T-helper 2 cell (primary cell): ENCODE measurements at regions not wholly inside any gene's neighbourhood (a gene's known extent, or its start where the extent isn't known, plus 50 kb on each side); places are given as distances from the start of the nearest gene placed in this dataset.
"Not testable (repeated sequence)": the region's sequence is repeated elsewhere in the genome, so short reads cannot be mapped to it uniquely, and the experiment has no call there.

ENCODE experiments used
- DNase-seq, 5 experiments: peaks; one replicate each; pipeline versions ENCODE4 v3.0.0 to v3.0.0-alpha.2; 2012 to 2022

DNA sequence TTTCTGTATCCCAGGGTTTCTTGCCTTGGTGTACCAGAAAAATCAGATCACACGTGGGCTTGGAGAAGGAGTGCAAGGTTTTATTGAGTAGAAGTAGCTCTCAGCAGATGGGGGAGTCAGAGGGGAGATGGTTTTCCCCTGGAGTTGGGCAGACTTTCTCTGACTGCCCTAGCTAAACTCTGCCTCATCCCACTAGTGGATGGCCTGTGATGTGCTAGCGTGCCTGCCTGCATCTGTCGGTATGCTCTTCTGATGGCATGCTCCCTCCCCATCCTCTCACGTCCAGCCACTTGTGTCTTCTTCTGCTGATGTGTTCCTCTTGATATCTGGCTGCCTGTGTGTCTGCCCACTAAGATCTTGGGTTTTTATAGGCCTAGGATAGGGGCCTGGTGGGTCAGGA is 616.1 kb upstream of the RGMB start:
- no peak for DNase-seq

DNA sequence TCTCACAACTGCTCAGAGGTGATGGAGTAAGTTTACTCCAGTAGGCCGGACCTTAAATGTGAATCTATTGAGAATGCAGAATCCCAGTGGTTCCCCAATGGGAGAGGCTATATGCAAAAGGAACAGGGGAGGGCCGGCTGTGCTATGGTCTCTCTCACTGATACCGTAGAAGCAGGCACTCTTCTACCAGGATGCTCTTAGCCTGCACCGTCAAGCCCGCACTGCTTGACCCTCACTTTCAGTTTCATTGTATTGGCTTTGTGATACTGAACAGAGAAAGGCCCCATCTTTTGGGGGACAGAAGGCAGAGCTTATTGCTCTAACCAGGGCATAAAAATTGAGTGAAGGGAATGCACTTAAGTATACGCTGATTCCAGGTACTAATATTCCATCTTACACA is 615.0 kb upstream of the RGMB start:
- no peak for DNase-seq

DNA sequence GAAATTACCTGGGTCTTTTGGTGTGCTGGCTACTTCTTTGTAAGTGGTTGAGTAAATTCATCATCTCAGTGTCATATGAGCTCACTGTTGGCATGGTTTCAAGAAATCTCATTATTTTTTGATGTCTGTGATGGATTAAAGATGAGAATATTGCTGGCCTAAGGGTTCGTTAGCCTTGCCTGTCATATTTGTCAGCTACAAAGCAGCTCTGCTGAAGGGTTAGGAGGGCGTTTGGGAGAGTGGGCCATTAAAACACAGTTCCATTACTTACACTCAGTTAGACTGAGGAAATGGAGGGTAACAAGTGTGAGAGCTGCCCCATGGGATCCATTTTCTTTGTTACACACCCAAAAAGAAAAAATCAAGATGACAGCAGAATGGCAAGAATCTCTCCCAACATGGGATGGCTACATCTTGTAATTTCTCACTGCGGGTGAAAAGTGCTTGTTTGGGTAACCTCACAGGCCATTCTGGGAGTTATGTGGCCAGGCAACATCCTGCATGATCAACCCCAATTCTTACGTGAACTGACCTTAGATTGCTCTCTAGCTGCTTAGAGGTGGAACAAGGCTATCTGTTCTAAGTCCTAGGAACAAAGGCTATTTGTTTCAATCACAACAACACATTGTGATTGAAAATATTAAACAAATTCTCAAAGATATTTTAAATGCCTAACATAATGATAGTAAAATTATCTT is 609.5 kb upstream of the RGMB start:
- no peak for DNase-seq

DNA sequence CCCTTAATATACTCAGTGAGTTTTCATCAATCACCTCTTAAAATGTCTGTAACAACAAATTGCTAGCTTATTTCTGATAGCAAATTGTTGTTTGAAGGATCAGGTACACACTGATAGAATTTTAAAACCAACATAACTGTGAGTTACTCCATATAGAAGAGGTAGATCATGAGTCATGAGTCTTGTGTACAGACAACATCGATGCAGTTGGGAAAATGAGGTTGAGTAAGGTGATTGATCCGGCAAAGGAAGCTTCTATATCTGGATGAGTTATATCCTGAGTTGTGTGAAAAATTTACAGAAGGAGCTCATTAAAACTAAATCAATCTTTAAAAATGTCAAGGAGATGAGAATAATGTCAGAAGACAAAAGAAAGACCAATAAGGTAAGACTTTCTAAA is 604.6 kb upstream of the RGMB start:
- DNase-seq, result no peak

DNA sequence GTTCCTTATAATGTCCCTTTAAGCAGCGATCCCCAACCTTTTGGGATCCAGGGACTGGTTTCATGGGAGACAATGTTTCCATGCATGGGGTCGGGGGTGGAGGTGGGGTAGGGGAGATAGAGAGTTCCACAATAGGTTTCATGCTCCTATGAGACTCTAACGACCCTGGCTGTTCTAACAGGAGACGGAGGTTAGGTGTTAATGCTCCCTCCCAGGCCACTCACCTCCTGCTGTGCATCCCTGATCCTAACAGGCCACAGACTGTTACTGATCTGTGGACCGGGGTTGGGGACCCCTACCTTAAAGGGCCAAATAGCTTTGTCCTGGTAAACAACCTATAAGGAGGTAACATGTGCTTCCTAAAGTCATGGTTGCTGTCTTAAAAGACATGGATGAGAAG is 602.5 kb upstream of the RGMB start:
- DNase-seq, result no peak

DNA sequence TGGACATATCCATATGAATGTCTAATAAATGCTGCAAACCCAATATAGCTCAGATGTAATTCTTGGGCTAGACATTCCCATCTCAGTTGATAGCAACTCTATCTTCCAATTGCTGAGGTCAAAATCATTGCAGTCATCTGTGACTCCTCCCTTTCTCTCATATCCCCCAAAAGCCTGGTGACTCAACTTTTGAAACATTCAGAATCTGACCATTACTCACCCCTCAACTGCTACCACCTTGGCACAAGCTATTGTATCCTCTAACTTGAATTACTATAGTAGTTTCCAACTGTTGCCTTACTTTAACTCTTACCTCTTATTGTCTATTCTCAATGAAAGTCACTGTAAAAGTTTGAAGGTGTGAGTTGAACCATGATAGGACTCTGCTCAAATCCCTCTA is 600.1 kb upstream of the RGMB start:
- DNase-seq, result no peak

DNA sequence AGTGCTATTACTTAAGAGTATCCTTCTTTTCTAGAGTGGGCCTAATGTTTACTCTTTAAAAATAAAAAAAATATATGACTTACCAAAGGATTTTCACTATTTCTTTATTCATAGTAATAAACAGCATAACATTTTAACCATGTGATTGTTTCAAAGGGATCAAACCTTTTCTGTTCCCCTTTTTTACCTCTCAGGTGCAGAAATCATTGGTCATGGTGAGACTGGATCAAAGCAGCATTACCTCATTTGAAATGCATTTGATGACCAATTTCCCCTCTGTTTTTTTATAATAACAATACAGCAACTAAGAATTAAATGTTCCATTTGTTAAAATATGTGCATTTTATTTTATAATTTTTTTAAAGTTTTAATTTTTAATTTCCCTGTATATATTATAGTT is 598.0 kb upstream of the RGMB start:
- no peak for DNase-seq

DNA sequence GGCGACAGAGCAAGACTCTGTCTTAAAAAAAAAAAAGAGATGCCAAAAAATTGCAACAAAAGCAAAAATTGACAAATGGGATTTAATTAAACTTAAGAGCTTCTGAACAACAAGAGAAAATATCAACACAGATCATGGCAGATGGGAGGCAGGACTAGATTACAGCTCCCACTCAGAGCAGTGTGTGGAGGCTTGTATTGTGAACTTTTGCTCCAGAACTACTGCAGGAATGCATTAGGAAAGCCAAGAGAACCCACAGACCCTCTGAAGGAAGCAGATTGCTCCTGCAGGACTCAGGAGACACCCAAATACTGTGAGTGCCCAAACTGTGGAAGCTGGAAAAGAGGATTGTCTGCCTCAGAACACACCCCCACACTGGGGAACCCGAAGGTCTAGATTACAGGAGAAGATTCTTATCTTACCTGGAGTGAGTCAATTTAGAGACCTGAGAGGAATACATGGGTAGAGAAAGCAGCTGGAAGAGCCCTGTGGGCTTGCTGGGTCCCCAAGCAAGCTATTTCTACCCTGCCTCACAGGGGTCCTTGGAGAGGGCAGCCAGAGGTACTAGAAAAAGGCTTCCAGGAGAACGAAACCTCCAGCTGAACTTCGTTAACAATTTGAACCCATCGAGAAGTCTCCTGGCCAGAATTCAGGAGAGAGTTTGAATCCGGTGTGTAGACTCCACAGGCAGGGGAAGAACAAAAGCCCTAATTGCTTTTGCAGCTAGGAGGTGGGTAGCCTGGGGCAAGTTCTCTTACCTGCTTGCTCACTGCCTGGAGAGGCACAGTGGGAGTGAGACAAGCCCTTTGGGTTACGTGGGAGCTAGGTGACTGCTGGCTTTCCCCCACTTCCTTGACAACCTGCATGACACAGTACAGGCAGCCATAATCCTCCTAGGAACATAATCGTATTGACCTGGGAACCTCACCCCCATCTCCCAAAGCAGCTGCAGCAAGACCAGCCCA is 593.4 kb upstream of the RGMB start:
- no peak for DNase-seq

DNA sequence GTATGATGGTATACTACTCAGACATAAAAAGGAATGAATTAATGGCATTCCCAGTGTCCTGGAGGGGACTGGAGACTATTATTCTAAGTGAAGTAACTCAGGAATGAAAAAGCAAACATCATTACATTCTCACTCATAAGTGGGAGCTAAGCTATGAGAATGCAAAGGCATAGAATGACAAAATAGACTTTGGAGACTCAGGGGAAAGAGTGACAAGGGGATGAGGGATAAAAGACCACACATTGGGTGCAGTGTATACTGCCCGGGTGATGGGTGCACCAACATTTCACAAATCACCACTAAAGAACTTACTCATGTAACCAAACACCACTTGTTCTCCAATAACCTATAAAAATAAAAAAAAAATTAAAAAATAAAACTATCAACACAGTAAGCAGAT is 587.3 kb upstream of the RGMB start:
- DNase-seq, result no peak

DNA sequence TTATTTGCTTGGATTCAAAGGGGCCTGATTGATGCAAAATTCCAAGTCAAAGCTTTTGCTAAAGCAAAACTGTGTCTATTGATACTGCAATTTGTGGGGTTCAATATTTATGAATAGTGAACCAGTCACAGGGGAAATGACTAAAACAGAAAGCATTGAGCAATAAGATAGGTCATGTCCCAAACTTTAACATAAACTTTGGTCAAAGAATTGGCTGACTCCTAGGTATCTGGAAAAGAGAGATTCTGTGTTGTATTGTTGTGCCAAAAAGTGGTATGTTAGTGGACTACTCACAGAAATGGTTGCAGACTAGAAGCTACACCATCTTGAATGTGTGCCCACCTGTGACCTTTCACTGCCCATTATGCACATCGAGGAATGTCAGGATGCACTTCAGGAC is 585.5 kb upstream of the RGMB start:
- DNase-seq, result no peak

DNA sequence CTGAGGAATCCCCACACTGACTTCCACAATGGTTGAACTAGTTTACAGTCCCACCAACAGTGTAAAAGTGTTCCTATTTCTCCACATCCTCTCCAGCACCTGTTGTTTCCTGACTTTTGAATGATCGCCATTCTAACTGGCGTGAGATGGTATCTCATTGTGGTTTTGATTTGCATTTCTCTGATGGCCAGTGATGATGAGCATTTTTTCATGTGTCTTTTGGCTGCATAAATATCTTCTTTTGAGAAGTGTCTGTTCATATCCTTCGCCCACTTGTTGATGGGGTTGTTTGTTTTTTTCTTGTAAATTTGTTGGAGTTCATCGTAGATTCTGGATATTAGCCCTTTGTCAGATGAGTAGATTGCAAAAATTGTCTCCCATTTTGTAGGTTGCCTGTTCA is 583.1 kb upstream of the RGMB start:
- not testable (repeated sequence) for DNase-seq

DNA sequence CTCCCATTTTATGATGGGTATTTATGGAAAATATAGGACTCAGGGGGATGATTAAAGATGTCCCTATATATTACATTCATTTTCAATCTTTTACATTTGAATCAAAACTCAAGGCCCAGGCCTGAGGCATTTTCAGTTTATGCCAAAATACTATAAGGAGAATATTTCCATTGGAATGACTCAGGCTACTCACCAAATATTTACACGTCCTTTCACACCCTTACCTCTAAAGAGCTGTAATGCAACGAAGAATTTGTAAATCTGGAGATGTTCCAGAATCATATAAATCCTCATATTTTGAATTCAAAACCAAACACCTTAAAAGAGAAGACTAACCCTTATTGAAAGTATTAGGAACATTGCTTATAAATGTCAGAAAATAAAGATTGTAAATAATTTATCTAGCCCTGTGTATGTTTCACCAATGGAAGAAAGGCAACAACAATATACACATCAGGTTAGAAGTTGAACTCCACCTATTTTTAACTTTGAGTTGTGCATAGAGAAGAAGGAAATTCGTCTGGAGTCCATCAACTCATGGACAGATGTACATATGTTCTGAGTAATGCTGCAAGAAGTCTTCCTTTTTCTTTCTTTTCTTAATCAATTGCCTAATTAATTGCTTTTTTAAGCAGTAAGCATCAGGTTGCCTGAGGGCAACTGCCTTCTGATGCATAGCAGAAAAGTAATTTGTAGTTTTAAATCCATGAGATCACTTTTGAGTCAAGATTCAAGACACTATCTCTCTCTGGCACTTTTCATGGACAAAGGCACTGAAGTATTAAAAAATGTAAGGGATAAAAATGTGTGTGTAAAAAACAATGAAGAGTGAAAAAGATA is 579.3 kb upstream of the RGMB start:
- no peak for DNase-seq

DNA sequence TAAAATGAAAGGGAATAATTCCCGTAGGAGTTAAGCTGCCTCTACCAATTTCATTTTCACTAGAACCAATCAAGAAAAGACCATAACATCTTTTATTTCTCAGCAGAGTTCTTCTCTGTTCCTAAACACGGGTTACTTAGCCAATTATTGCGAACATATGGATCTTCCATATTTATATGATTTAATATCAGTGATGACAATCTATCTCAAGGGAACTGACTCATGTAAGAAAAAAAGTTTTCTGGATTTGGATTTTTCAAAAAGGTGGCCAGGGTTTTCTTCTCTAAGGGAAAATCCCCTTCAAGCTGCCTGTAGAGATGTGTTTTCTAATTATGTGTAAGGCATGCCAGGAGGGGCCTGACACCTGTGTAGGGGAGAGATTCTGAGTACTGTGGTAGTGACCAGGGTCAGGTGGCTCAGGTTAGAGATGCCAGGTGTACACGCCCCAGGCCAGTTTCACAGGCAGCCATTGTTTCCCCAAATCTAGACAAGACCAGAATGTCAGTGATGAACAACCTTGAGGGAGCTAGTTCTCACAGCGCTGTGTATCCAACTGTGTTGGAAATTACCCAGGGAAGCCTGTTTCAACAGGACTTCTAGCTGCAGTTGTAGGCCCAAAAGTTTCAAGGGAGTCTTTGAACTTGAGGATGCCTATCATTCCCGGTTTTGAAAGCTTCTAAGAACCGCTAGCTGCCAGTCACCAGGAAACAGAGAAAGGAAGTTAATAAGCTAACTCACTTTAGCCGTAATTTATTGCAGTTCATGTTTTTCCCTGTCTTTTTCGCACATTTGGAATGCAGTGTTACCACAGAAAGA is 572.5 kb upstream of the RGMB start:
- no peak for DNase-seq

DNA sequence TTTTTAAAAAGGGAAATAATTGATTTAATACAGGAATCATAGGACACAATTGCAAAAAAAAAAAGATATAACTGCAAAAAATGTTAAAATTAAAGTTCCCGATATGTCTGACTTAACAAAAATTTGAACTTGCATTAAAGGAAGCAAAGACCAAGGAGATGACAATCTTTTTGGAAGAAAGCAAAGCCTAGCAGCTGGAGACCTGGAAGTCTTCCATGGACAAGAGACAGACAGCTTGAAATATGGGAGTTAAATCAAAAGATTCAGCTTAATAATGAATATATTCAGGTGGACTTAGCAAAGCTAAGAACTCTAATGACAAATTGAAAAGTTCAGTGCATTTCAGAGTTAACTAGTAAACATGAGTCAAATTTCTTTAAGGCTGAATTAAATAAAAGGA is 568.7 kb upstream of the RGMB start:
- no peak for DNase-seq

DNA sequence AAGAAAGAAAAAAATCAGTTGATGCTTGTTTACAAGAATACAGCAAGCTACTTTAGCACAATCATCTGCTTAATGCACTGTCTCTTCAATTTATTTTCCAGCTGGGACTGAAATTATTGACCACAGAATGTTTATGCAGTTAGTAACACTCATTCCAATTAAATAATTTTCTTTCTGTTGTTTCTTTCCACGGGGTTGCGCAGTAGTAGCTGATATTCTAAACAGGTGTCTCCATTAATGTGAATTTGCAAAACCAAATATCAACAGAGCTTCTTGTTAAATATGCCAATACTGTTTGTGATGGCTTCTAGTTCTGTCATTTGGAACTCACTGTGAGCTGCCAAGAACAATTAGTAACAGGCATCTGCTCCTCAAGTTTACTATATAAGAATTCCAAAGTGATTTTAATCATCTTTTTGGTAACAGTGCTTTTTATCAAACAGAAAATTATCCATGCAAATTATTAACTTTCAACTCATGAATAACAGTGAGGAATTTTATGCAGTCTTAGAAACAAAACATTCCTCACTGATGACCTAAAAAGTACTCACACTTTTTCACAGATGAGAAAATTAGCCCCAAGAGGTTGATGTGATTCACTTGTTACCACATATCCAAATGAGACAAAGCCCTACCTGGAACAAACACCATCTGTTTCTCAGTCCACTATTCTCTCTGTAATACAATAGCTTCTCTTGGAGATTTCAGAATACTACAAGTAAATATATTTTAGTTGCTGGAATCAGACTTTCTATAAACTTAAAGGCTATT is 567.6 kb upstream of the RGMB start:
- no peak for DNase-seq

DNA sequence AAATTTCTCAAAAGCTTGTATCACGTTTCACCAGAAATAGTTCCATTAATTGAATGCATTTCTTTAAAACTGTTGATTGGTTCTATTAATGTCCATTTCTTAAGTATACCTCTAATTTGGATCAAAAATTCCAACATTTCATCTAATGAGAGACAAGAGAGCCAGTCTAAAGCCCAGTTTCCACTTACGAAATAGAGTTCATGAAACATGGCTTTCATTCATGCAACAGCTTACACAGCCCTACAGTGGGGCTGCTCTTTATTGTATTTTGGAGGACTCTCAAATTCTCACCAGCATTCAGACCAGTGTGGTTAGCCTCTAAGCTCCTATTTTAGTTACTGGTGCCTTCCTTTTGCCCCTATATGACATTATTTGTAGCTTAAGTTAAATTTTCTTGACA is 566.9 kb upstream of the RGMB start:
- DNase-seq, result no peak

DNA sequence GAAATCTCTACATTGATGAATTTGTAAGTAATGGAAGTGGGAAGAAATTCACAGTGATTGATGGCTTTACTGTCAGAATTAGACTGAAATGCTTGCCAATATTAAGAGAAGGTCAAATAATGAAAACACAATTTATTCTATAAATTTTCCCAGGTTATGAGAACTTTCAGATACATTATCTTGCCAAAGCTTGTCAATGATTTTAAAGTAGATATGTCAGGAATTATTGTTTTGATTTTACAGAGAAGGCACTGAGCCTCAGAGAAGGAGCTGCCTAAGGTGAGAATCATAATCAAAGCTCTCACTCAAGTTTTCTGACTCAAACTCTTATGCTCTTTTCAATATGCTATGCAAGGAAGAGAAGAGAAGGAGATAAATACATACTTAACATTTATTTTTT is 564.0 kb upstream of the RGMB start:
- no peak for DNase-seq

DNA sequence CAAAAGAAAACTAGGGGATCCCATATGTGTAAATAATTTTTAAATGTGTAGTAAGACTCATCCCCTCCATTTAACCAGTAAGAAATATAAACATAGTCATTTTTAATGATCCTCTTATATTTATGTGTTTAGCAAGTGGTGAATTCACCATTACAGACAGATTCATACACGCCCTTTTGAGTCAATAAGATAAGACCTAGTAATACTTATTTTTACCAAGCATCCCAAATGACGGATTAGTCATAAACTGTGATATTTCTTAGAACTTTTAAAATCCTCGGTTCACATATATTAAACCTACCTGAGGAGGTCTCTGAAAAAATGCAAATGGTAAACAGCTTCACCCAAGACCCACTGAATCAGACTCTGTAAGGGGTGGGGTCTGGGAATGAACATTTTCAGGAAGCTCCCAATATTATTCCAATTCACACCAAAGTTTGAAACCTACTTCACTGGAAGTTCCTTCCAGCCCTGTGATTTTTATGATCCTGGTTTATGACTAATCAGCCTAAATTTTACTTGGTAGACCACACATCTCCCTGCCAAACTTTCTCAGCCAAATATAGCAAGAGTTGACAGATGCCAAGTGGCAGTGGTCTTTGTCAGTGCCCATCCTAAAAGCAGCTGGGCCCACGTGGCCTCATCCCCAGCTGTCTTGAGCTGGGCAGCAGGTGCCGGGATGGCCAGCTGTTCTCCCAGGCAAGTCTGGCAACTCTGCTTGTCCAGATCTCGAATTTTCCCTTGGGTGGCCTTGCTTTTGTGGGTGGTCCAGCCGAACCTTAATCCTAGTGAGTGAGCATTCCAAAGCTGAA is 559.0 kb upstream of the RGMB start:
- no peak for DNase-seq

DNA sequence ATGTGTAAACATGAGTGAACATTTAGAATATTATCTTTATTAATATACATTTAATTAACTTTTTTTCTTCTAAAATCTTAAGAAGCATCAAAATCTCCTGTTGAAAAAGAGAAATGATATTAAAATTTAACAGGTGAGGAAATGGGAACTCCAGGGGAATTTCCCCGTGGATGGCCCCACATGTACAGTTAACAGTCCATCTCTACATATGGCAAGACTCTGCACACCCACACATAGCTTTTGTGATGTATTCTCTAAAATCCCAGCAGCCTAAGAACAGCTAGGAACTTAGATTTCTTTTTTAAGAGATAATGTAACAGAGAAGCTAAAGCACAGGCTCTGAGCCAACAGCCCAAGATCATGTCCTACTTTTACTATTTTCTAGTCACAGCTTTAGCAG is 556.3 kb upstream of the RGMB start:
- DNase-seq, result no peak

DNA sequence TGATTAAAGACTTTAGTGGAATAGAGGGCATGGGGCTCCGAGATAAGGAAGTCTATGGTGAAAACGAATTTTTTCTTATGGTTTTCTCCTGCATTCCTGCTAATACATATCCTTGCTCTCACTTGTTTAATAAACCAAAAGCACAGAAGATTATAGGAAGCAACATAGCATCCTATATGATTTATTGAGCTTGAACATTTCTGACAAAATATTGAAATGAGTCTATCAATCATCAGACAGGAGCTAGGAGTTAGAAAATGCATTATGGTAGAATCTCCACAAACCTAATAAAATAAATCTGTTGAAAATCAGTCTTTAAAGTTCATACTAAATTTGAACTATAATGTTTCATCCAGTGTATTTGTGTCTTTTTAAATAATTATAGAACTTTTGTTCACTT is 554.6 kb upstream of the RGMB start:
- DNase-seq, result no peak

DNA sequence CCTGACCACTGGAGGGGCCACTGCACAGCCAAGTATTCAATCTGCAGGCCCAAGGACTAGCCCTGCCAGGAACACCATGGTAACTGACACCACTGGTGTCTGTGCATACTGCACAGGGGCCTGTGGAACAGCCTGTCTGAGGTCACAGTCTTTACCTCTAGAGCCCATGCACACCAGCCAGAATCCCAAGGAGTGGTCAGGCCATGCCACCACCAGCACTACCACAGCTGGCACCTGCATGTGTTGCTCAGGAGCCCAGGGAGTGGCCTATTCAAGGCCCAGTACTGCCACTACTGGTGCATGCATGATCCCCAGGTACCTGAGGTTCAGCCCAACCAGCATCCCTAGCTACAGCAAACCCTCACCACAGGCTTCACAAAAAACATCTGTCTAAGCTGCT is 546.0 kb upstream of the RGMB start:
- no peak for DNase-seq
